Testis (tissue), 2 donors: ENCODE measurements at regions not wholly inside any gene's neighbourhood (a gene's known extent, or its start where the extent isn't known, plus 50 kb on each side); places are given as distances from the start of the nearest gene placed in this dataset.

Experiments used
- DNase-seq: peaks from one replicate; pipeline ENCODE4 v3.0.0-alpha.2; 2019
- H3K27ac ChIP-seq, 2 donors: fragments of 200-600 bp; sonication (generic); one replicate each; pipeline ENCODE4 v1.5.1; 2019
- H3K27me3 ChIP-seq: fragments of 200-600 bp; sonication (generic); one replicate; pipeline ENCODE4 v1.5.1; 2019
- H3K36me3 ChIP-seq: fragments of 200-600 bp; sonication (generic); one replicate; pipeline ENCODE4 v1.5.1; 2017; ENCODE audit warnings: low read depth; ENCODE audit errors: missing control alignments
- H3K4me1 ChIP-seq: fragments of 200-600 bp; sonication (generic); one replicate; pipeline ENCODE4 v1.5.1; 2019
- H3K4me3 ChIP-seq, 2 donors: fragments of 200-600 bp; sonication (generic); one replicate each; pipeline ENCODE4 v1.5.1; 2017 to 2019
- H3K9me3 ChIP-seq: fragments of 200-600 bp; sonication (generic); one replicate; pipeline ENCODE4 v1.5.1; 2017
- POLR2A ChIP-seq: fragments of 450-650 bp; IDR thresholded peaks from one replicate; pipeline ENCODE4 v1.6.1; 2017; ENCODE audit warnings: antibody characterized with exemption, mild to moderate bottlenecking, moderate library complexity
- WGBS, 2 donors: methylation state at CpG; one replicate each; pipeline ENCODE4 v1.1.5; 2018; 5-methylcytosine and 5-hydroxymethylcytosine counted together
- intact Hi-C: fragments of 100-400 bp; cut with DNase I; formaldehyde crosslinking; loops from one replicate; pipeline ENCODE4 v1.15.1; 2023; ENCODE audit warnings: low total_unique reads
- TF ChIP-seq, protein P1 (sequence below), 3 experiments: fragments of 450-650 bp in 2 of 3; fragments of 200-600 bp in 1 of 3; sonication (generic) in 1 of 3; IDR thresholded peaks; one replicate each; pipeline ENCODE4 v1.5.1; 2016 to 2019; ENCODE audit warnings: antibody characterized with exemption in 3 of 3, mild to moderate bottlenecking in 2 of 3, moderate library complexity in 1 of 3

DNA sequence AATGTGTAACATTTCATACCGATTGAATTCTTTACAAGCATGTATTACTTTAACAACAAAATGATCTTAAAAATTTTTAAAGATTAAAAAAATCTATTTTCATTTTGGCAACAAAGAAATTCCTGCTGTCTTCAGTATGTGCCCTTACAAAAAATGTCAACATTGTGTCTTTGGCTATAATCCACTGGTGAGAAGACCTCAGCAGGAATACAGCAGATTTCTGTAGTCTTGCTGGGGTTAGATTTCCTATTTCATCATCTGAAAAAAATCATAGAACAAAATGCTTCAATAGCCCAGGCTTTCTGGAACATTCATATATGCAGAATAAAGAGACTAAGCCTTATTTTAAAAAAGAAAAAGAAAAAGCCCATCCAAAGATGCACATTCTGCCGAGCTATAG is 129.1 kb upstream of the CA10 start:
- H3K27ac ChIP-seq, result no peak overlapping the region
- H3K4me1 ChIP-seq, result no peaks in the 10 kb centered on the region
- H3K27me3 ChIP-seq, result no peaks in the 10 kb centered on the region
- intact Hi-C loops, result no loop called here
- no peaks in the 10 kb centered on the region for H3K36me3 ChIP-seq
- H3K4me3 ChIP-seq, result no peak overlapping the region
- 40 to 41% methylated on average over 2 of the region's 2 CpGs for WGBS, 2 donors
- H3K9me3 ChIP-seq, result no peaks in the 10 kb centered on the region
- TF ChIP-seq, protein P1, sequence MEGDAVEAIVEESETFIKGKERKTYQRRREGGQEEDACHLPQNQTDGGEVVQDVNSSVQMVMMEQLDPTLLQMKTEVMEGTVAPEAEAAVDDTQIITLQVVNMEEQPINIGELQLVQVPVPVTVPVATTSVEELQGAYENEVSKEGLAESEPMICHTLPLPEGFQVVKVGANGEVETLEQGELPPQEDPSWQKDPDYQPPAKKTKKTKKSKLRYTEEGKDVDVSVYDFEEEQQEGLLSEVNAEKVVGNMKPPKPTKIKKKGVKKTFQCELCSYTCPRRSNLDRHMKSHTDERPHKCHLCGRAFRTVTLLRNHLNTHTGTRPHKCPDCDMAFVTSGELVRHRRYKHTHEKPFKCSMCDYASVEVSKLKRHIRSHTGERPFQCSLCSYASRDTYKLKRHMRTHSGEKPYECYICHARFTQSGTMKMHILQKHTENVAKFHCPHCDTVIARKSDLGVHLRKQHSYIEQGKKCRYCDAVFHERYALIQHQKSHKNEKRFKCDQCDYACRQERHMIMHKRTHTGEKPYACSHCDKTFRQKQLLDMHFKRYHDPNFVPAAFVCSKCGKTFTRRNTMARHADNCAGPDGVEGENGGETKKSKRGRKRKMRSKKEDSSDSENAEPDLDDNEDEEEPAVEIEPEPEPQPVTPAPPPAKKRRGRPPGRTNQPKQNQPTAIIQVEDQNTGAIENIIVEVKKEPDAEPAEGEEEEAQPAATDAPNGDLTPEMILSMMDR (IDR thresholded peaks at IDR 0.05), result no peak
- no peak for TF ChIP-seq POLR2A
- DNase-seq, result no peak

DNA sequence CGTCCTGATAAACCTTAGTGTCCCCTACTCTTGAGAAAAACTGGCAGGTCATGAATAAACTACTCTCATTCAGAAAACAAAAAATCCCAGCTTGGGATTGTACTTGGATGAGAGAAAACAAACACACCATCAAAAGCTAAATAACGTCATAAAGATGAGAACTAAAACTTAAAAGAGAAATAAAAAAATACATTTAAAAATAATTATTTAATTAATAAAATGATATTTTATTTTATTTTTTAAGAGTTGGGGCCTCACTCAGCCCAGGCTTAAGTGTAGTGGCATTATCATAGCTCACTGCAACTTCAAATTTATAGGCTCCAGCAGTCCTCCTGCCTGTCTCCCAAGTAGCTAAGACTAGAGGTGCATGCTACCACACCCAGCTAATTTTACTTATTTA is 125.4 kb upstream of the CA10 start:
- H3K9me3 ChIP-seq, result no peaks in the 10 kb centered on the region
- H3K27ac ChIP-seq, result no peak overlapping the region
- H3K4me1 ChIP-seq, result no peaks in the 10 kb centered on the region
- no peak for DNase-seq
- intact Hi-C loops, result no loop called here
- no peaks in the 10 kb centered on the region for H3K36me3 ChIP-seq
- no peak for TF ChIP-seq POLR2A
- TF ChIP-seq, protein P1 (IDR thresholded peaks at IDR 0.05), result no peak
- H3K27me3 ChIP-seq, result no peaks in the 10 kb centered on the region
- 70 to 77% methylated on average over 2 of the region's 2 CpGs for WGBS, 2 donors
- no peak overlapping the region for H3K4me3 ChIP-seq

DNA sequence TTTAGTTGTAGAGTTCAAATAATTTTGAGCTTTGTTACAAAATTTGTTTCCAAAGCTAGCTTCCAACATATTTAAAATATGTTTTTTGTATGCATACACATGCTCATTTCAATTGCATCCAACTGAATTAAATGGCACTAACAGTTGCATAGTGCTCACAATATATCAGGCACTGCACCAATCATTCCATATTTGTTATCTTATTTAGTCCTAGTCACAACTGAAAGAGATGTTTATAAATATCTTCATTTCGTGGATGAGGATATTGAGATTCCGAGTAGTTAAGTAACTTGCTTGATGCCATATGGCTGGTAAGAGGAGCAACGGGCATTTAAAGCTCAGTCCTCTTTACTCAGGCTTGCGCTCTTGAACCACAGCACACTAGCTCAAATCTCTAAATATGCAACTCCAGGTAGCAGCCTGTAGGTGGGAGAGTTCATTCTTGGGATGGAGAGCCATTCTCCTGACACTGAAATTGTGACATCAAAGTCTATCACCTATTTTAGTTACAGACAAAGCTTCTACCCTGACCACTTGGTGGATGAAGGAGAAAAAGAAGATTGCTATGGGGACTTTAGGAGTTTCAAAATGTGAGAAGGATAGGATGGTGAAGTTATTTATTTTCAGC is 118.0 kb upstream of the CA10 start:
- no peak for TF ChIP-seq POLR2A
- Histone ChIP-seq H3K27me3 (no peaks in the 10 kb centered on the region), H3K36me3 (no peaks in the 10 kb centered on the region), H3K27ac (no peak overlapping the region), H3K4me1 (no peaks in the 10 kb centered on the region), H3K4me3 (no peak overlapping the region), H3K9me3 (no peaks in the 10 kb centered on the region)
- intact Hi-C loops, result no loop called here
- no peak for DNase-seq
- WGBS, 2 donors, result 88 to 91% methylated on average over 4 of the region's 4 CpGs

DNA sequence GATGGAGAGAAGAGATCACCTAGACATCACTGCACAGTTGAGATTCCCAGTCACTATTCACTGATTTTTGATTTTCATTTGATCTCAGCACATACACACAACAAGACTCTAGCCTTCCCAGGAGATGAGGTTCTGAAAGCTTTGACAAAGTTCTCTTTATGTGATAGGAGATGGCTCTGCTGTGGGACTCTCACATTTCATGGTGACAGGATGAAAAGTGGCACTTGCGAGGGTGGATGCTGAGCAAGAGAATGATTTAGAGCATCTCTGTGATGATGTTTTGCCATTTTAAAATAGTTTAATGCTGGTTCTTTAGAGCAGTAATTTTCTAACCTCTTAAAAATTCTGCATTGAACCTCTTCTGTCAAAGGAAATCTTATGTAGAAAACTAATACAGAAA is 113.3 kb upstream of the CA10 start:
- TF ChIP-seq, protein P1 (IDR thresholded peaks at IDR 0.05), result no peak
- TF ChIP-seq POLR2A, result no peak
- H3K36me3 ChIP-seq, result no peaks in the 10 kb centered on the region
- intact Hi-C loops, result no loop called here

DNA sequence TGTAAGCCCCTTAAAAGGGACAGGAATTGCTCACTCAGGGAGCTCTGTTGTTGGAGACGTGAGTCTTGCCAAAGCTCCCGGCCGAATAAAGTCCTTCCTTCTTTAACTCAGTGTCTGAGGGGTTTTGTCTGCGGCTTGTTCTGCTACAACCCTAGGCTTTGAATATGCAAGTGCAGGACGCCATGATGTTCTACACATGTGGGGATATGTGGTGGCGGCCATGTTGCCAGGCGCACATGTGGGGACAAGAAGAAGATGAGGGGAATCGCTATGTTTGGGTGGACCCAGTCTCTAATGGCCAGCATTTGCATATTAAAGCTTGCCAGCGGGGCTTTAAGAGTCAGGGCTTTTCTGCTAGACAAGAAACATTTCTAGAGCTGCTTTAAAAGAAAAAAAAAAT is 96.8 kb upstream of the CA10 start:
- Histone ChIP-seq H3K27ac (no peak overlapping the region), H3K27me3 (no peaks in the 10 kb centered on the region), H3K36me3 (no peaks in the 10 kb centered on the region), H3K4me1 (no peaks in the 10 kb centered on the region), H3K9me3 (no peaks in the 10 kb centered on the region), H3K4me3 (no peak overlapping the region)
- intact Hi-C loops, result no loop called here
- TF ChIP-seq POLR2A, result no peak
- TF ChIP-seq, protein P1 (IDR thresholded peaks at IDR 0.05), result no peak
- peak; percentile 15 for DNase-seq
- 78 to 89% methylated on average over 9 of the region's 9 CpGs for WGBS, 2 donors

More for the DNA sequence above, 113.3 kb upstream of the CA10 start:
- Histone ChIP-seq H3K27me3 (no peaks in the 10 kb centered on the region), H3K9me3 (no peaks in the 10 kb centered on the region), H3K27ac (no peak overlapping the region), H3K4me1 (no peaks in the 10 kb centered on the region), H3K4me3 (no peak overlapping the region)
- WGBS, 2 donors, result 75 to 90% methylated on average over 1 of the region's 1 CpG
- DNase-seq, result no peak
